Fibroblast of lung (primary cell): ENCODE measurements at regions not wholly inside any gene's neighbourhood (a gene's known extent, or its start where the extent isn't known, plus 50 kb on each side); places are given as distances from the start of the nearest gene placed in this dataset.

Source experiments
- DNase-seq, 2 donors: peaks; one replicate each; pipeline versions ENCODE4 v3.0.0 to v3.0.0-alpha.2; 2010; ENCODE audit warnings: low read depth in 2 of 2
- H2AFZ ChIP-seq: 2 replicates; pipeline ENCODE4 v1.5.1; 2012; ENCODE audit warnings: low read length, control low read depth, inconsistent platforms
- H3K27ac ChIP-seq: 2 replicates; pipeline ENCODE4 v1.5.1; 2011; ENCODE audit warnings: low read length, control low read depth; ENCODE audit not compliant: insufficient read depth
- H3K27me3 ChIP-seq: 2 replicates; pipeline ENCODE4 v1.5.1; 2011; ENCODE audit warnings: mild to moderate bottlenecking, low read length; ENCODE audit not compliant: control insufficient read depth, insufficient read depth
- H3K36me3 ChIP-seq: 2 replicates; pipeline ENCODE4 v1.5.1; 2011; ENCODE audit warnings: low read length; ENCODE audit not compliant: control insufficient read depth, insufficient read depth
- H3K4me1 ChIP-seq: 2 replicates; pipeline ENCODE4 v1.5.1; 2011; ENCODE audit warnings: low read length; ENCODE audit not compliant: control insufficient read depth, insufficient read depth; ENCODE audit errors: extremely low read depth
- H3K4me2 ChIP-seq: 2 replicates; pipeline ENCODE4 v1.5.1; 2011; ENCODE audit warnings: low read length, control low read depth; ENCODE audit not compliant: insufficient read depth; ENCODE audit errors: extremely low read depth
- H3K4me3 ChIP-seq, 4 experiments: fragments of 200-600 bp in 1 of 4; sonication (generic) in 1 of 4; replicated peaks in 1 of 4; 2 replicates each; pipeline ENCODE4 v1.5.1; 2011 to 2016; ENCODE audit warnings: low read length in 4 of 4, low read depth in 3 of 4, mild to moderate bottlenecking in 3 of 4, control low read depth in 2 of 4, inconsistent platforms in 1 of 4, mixed read lengths in 1 of 4; ENCODE audit not compliant: insufficient read depth in 1 of 4; ENCODE audit errors: control extremely low read depth in 1 of 4
- H3K79me2 ChIP-seq: 2 replicates; pipeline ENCODE4 v1.5.1; 2012; ENCODE audit warnings: mild to moderate bottlenecking, low read length, inconsistent platforms; ENCODE audit not compliant: control insufficient read depth, insufficient read depth
- H3K9ac ChIP-seq: 2 replicates; pipeline ENCODE4 v1.5.1; 2011; ENCODE audit warnings: mild to moderate bottlenecking, low read length, control low read depth; ENCODE audit not compliant: insufficient read depth
- H3K9me3 ChIP-seq: 2 replicates; pipeline ENCODE4 v1.5.1; 2012; ENCODE audit warnings: low read depth, low read length; ENCODE audit not compliant: control insufficient read depth, insufficient read depth
- H4K20me1 ChIP-seq: 2 replicates; pipeline ENCODE4 v1.5.1; 2011; ENCODE audit warnings: low read length; ENCODE audit not compliant: control insufficient read depth, insufficient read depth; ENCODE audit errors: extremely low read depth
- CTCF ChIP-seq, 2 donors: IDR thresholded peaks in 1 of 2; conservative IDR thresholded peaks in 1 of 2; 1 replicate in 1 of 2; 2 replicates in 1 of 2; pipeline ENCODE4 v1.5.1; 2011 to 2012; ENCODE audit warnings: low read length in 2 of 2, control low read depth in 1 of 2, inconsistent platforms in 1 of 2, low read depth in 1 of 2, mild to moderate bottlenecking in 1 of 2
- EZH2 ChIP-seq: IDR thresholded peaks from 2 replicates; pipeline ENCODE4 v1.5.1; 2012; ENCODE audit warnings: low read length, control low read depth, mild to moderate bottlenecking; ENCODE audit errors: missing control alignments

GRCh38 chr5:74428275-74428674 is 212.3 kb downstream of the ENC1 start:
- Histone ChIP-seq H3K36me3 (no peaks in the 10 kb centered on the region), H3K9ac (no peak overlapping the region), H3K27ac (no peak overlapping the region), H2AFZ (no peak overlapping the region), H3K27me3 (no peaks in the 10 kb centered on the region), H3K4me2 (no peak overlapping the region), H3K9me3 (no peaks in the 10 kb centered on the region), H4K20me1 (no peaks in the 10 kb centered on the region), H3K79me2 (no peaks in the 10 kb centered on the region), H3K4me1 (no peaks in the 10 kb centered on the region), H3K4me3 (no peak overlapping the region)
- TF ChIP-seq EZH2 (no peak), CTCF (conservative IDR thresholded peaks at IDR 0.05 in 1 of 2, IDR thresholded peaks at IDR 0.05 in 1 of 2; ENCODE audit: low read depth in 1 of 2, low read length in 2 of 2) (no peak)
- DNase-seq = no peak

- no peak overlapping the region for H3K27ac ChIP-seq
- no peak overlapping the region for H3K4me3 ChIP-seq
- H3K9me3 ChIP-seq = no peaks in the 10 kb centered on the region
- DNase-seq = no peak
- H3K27me3 ChIP-seq = no peaks in the 10 kb centered on the region
- no peak overlapping the region for H2AFZ ChIP-seq
- H3K4me2 ChIP-seq = no peak overlapping the region
- no peaks in the 10 kb centered on the region for H3K36me3 ChIP-seq
- no peaks in the 10 kb centered on the region for H4K20me1 ChIP-seq
- no peak overlapping the region for H3K9ac ChIP-seq
- no peaks in the 10 kb centered on the region for H3K79me2 ChIP-seq
- TF ChIP-seq EZH2 (no peak), CTCF (conservative IDR thresholded peaks at IDR 0.05 in 1 of 2, IDR thresholded peaks at IDR 0.05 in 1 of 2; ENCODE audit: low read depth in 1 of 2, low read length in 2 of 2) (no peak)
- H3K4me1 ChIP-seq = no peaks in the 10 kb centered on the region
Measured at GRCh38 chr5:74426506-74426905, 214.0 kb downstream of the ENC1 start.

GRCh38 chr5:74424162-74424868 is 216.2 kb downstream of the ENC1 start:
- Histone ChIP-seq H3K4me2 (no peak overlapping the region), H3K79me2 (no peaks in the 10 kb centered on the region), H3K9ac (no peak overlapping the region), H3K27me3 (no peaks in the 10 kb centered on the region), H3K9me3 (no peaks in the 10 kb centered on the region), H3K27ac (no peak overlapping the region), H3K4me3 (no peak overlapping the region), H3K4me1 (no peaks in the 10 kb centered on the region), H4K20me1 (no peaks in the 10 kb centered on the region), H2AFZ (no peak overlapping the region), H3K36me3 (no peaks in the 10 kb centered on the region)
- peak; percentile 44 to 45 for DNase-seq
- TF ChIP-seq EZH2 = no peak
- no peak for TF ChIP-seq CTCF (conservative IDR thresholded peaks at IDR 0.05 in 1 of 2, IDR thresholded peaks at IDR 0.05 in 1 of 2; ENCODE audit: low read depth in 1 of 2, low read length in 2 of 2)
